ENCODE measurements at regions not wholly inside any gene's neighbourhood (a gene's known extent, or its start where the extent isn't known, plus 50 kb on each side); places are given as distances from the start of the nearest gene placed in this dataset.

DNA sequence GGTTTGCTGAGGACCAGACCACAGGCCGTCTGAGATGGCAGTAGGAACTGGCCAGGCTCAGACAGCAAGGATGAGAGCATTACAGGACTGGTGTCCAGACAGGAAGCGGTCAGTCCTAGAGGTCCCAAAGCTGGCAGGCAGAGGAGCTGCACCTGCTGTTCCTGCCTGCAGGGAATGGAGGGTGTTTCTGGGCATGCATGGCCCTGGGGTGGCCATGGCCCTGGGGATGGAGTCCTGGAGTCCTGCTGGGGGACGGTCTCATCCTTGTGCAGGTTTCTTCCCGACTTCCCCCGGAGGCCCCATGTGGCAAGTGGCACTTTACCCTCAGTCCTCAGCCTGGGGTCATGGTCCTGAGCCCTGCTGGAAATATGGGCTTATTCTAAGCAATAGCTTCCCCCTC, 274.9 kb upstream of the ADARB2 start:
- Mint-ChIP-seq H3K4me3 (no peak overlapping the region), H3K27ac (no peak overlapping the region), H3K36me3 (ENCODE audit: low read depth) (no peaks in the 10 kb centered on the region), H3K9me3 (no peaks in the 10 kb centered on the region), H3K27me3 (no peaks in the 10 kb centered on the region), H3K4me1 (ENCODE audit: low read depth) (no peaks in the 10 kb centered on the region)
- intact Hi-C loops (cut with DNase I, micrococcal nuclease), result no loop called here
- no peak for ATAC-seq (ENCODE audit: poor library complexity)
- POLR2A ChIA-PET, result no interaction called here
- H3K36me3 ChIP-seq (ENCODE audit: insufficient read depth, low read length), result no peaks in the 10 kb centered on the region
- CTCF ChIA-PET, result no interaction called here
- peaks cover 4% of the 10 kb centered on the region for H3K4me1 ChIP-seq (ENCODE audit: insufficient read depth, low read length)
- H3K4me3 ChIP-seq (ENCODE audit: low read length), result no peak overlapping the region
- H3K9me3 ChIP-seq (ENCODE audit: control insufficient read depth in 1 of 2, insufficient read depth in 1 of 2, low read length in 2 of 2), result peaks cover 0 to 8% of the 10 kb centered on the region in 2 experiments
- TF ChIP-seq, protein P1, sequence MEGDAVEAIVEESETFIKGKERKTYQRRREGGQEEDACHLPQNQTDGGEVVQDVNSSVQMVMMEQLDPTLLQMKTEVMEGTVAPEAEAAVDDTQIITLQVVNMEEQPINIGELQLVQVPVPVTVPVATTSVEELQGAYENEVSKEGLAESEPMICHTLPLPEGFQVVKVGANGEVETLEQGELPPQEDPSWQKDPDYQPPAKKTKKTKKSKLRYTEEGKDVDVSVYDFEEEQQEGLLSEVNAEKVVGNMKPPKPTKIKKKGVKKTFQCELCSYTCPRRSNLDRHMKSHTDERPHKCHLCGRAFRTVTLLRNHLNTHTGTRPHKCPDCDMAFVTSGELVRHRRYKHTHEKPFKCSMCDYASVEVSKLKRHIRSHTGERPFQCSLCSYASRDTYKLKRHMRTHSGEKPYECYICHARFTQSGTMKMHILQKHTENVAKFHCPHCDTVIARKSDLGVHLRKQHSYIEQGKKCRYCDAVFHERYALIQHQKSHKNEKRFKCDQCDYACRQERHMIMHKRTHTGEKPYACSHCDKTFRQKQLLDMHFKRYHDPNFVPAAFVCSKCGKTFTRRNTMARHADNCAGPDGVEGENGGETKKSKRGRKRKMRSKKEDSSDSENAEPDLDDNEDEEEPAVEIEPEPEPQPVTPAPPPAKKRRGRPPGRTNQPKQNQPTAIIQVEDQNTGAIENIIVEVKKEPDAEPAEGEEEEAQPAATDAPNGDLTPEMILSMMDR (IDR thresholded peaks at IDR 0.05), result no peak
- no peaks in the 10 kb centered on the region for H3K27me3 ChIP-seq (ENCODE audit: control insufficient read depth in 1 of 2, insufficient read depth in 2 of 2, low read length in 2 of 2)
- no peak overlapping the region for H3K27ac ChIP-seq (ENCODE audit: low read depth in 1 of 2, low read length in 2 of 2)
- no peak for DNase-seq

DNA sequence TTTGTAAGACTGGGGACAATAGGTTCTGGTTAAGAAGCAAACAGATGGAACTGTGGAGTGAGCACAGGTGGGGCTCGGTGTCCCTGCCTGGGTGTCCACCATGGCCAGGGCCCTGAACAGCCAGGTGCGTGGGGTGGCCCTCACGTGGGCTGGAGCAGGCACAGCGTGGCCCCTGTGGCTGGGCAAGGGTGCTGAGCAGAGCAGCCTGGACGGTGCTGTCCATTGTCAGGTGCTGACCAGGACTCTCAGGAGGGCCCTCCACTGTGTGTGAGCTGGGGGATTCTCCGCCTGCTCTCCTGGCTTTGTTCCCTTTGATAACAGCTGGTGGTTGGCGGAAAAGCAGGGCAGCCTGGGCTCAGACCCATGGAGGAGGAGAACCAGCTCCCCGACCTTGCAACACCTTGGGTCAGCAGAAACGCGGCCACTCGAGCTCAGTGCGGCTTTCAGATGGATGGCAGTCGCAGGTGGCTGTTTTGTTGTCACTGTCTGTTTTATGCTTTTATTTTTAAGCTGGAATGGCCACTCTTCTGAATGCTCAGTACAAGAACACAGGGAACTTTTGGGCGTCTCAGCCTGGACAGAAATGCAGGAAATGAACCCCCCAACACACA, 273.9 kb upstream of the ADARB2 start:
- Mint-ChIP-seq H3K36me3 (ENCODE audit: low read depth) (no peaks in the 10 kb centered on the region), H3K9me3 (no peaks in the 10 kb centered on the region), H3K4me1 (ENCODE audit: low read depth) (no peaks in the 10 kb centered on the region), H3K4me3 (no peak overlapping the region), H3K27ac (no peak overlapping the region), H3K27me3 (no peaks in the 10 kb centered on the region)
- no peaks in the 10 kb centered on the region for H3K36me3 ChIP-seq (ENCODE audit: insufficient read depth, low read length)
- H3K27ac ChIP-seq (ENCODE audit: low read depth in 1 of 2, low read length in 2 of 2), result no peak overlapping the region
- peaks cover 0 to 8% of the 10 kb centered on the region in 2 experiments for H3K9me3 ChIP-seq (ENCODE audit: control insufficient read depth in 1 of 2, insufficient read depth in 1 of 2, low read length in 2 of 2)
- H3K27me3 ChIP-seq (ENCODE audit: control insufficient read depth in 1 of 2, insufficient read depth in 2 of 2, low read length in 2 of 2), result no peaks in the 10 kb centered on the region
- CTCF ChIA-PET, result no interaction called here
- DNase-seq (no peak), ATAC-seq (ENCODE audit: poor library complexity) (no peak)
- POLR2A ChIA-PET, result no interaction called here
- intact Hi-C loops (cut with DNase I, micrococcal nuclease), result no loop called here
- peaks cover 4% of the 10 kb centered on the region for H3K4me1 ChIP-seq (ENCODE audit: insufficient read depth, low read length)
- TF ChIP-seq, protein P1 (IDR thresholded peaks at IDR 0.05), result no peak
- no peak overlapping the region for H3K4me3 ChIP-seq (ENCODE audit: low read length)

DNA sequence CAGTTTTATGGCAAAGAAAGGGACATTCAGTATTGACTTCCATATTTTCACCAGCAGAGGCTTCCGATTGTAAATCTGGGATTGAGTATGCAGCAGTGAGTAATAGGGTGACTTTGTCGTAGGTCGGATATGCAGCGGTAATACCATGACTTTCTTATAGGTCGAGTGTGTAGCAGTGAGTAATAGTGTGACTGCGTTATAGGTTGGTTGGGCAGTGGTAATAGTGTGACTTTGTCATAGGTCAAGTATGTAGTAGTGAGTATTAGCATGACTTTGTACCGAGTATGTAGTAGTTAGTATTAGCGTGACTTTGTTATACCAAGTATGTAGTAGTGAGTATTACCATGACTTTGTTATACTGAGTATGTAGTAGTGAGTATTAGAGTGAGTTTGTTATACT, 268.2 kb upstream of the ADARB2 start:
- no peaks in the 10 kb centered on the region for H3K4me1 ChIP-seq (ENCODE audit: insufficient read depth, low read length)
- Mint-ChIP-seq H3K36me3 (ENCODE audit: low read depth) (no peaks in the 10 kb centered on the region), H3K27ac (no peak overlapping the region), H3K4me1 (ENCODE audit: low read depth) (no peaks in the 10 kb centered on the region), H3K9me3 (no peaks in the 10 kb centered on the region), H3K4me3 (no peak overlapping the region), H3K27me3 (no peaks in the 10 kb centered on the region)
- CTCF ChIA-PET, result no interaction called here
- H3K9me3 ChIP-seq (ENCODE audit: control insufficient read depth in 1 of 2, insufficient read depth in 1 of 2, low read length in 2 of 2), result no peaks in the 10 kb centered on the region
- ATAC-seq (ENCODE audit: poor library complexity), result no peak
- H3K27me3 ChIP-seq (ENCODE audit: control insufficient read depth in 1 of 2, insufficient read depth in 2 of 2, low read length in 2 of 2), result no peaks in the 10 kb centered on the region
- no peak overlapping the region for H3K27ac ChIP-seq (ENCODE audit: low read depth in 1 of 2, low read length in 2 of 2)
- no peak for DNase-seq
- POLR2A ChIA-PET, result no interaction called here
- H3K36me3 ChIP-seq (ENCODE audit: insufficient read depth, low read length), result no peaks in the 10 kb centered on the region
- intact Hi-C loops (cut with DNase I, micrococcal nuclease), result no loop called here
- TF ChIP-seq, protein P1 (IDR thresholded peaks at IDR 0.05), result no peak
- H3K4me3 ChIP-seq (ENCODE audit: low read length), result no peak overlapping the region
